Mesothelial cell of epicardium (in vitro differentiated cells): ENCODE measurements at regions not wholly inside any gene's neighbourhood (a gene's known extent, or its start where the extent isn't known, plus 50 kb on each side); places are given as distances from the start of the nearest gene placed in this dataset.

ENCODE experiments used
- DNase-seq, 2 experiments: peaks; one replicate each; pipeline ENCODE4 v3.0.0; 2021; ENCODE audit warnings: low spot score in 2 of 2; ENCODE audit not compliant: unreplicated experiment in 2 of 2
- H3K27ac Mint-ChIP-seq: 2 replicates; pipeline ENCODE4 v1.8.0; 2021; ENCODE audit warnings: mixed read lengths
- H3K27me3 Mint-ChIP-seq: 2 replicates; pipeline ENCODE4 v1.8.0; 2021; ENCODE audit warnings: low read depth, mixed read lengths
- H3K36me3 Mint-ChIP-seq: 2 replicates; pipeline ENCODE4 v1.8.0; 2021; ENCODE audit warnings: mixed read lengths
- H3K4me1 Mint-ChIP-seq: 2 replicates; pipeline ENCODE4 v1.8.0; 2021; ENCODE audit warnings: mixed read lengths
- H3K4me3 Mint-ChIP-seq: 2 replicates; pipeline ENCODE4 v1.8.0; 2021; ENCODE audit warnings: mild to moderate bottlenecking, moderate library complexity, mixed read lengths
- H3K9me3 Mint-ChIP-seq: 2 replicates; pipeline ENCODE4 v1.8.0; 2021; ENCODE audit warnings: mixed read lengths
- TF ChIP-seq, protein P1 (sequence below): fragments of 200-600 bp; sonication (generic); IDR thresholded peaks from one replicate; pipeline ENCODE4 v1.5.0; 2021; ENCODE audit warnings: antibody characterized with exemption; ENCODE audit not compliant: unreplicated experiment

DNA sequence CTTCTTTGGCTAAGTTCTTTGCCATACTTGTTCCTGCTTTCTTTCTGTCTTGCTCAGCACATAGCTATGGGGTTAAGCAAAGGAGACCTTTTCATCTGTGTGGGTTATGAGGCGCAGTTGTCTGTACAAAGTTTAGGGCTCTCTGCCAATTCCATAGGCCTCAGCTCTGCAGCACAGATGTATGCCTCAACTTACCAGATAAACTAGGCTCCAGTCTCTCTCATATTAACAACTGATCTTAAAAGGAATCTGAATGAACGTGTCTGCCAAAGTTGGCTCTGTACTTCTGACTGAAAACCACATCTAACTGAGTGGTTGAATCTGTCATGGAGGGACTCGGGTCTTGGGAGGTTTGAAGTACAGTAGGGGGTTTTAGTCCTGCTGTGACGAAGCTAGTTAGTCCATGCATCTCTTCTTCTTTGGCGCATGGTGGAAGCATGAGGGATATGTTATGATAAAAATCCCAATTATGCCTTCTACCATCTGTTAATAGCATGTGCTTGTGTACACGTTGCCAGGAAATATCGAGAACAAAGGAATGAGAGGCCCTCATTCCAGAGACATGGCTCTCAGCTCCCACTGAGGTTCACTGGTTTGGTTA, 114.6 kb upstream of the TSC22D2 start:
- Mint-ChIP-seq H3K36me3 (peaks cover 2% of the 10 kb centered on the region), H3K9me3 (peaks cover 11% of the 10 kb centered on the region), H3K4me3 (no peak overlapping the region), H3K27ac (peak overlapping the region; percentile 52), H3K4me1 (peaks cover 27% of the 10 kb centered on the region), H3K27me3 (no peaks in the 10 kb centered on the region)
- TF ChIP-seq, protein P1, sequence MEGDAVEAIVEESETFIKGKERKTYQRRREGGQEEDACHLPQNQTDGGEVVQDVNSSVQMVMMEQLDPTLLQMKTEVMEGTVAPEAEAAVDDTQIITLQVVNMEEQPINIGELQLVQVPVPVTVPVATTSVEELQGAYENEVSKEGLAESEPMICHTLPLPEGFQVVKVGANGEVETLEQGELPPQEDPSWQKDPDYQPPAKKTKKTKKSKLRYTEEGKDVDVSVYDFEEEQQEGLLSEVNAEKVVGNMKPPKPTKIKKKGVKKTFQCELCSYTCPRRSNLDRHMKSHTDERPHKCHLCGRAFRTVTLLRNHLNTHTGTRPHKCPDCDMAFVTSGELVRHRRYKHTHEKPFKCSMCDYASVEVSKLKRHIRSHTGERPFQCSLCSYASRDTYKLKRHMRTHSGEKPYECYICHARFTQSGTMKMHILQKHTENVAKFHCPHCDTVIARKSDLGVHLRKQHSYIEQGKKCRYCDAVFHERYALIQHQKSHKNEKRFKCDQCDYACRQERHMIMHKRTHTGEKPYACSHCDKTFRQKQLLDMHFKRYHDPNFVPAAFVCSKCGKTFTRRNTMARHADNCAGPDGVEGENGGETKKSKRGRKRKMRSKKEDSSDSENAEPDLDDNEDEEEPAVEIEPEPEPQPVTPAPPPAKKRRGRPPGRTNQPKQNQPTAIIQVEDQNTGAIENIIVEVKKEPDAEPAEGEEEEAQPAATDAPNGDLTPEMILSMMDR, result no peak
- DNase-seq, result no peak

DNA sequence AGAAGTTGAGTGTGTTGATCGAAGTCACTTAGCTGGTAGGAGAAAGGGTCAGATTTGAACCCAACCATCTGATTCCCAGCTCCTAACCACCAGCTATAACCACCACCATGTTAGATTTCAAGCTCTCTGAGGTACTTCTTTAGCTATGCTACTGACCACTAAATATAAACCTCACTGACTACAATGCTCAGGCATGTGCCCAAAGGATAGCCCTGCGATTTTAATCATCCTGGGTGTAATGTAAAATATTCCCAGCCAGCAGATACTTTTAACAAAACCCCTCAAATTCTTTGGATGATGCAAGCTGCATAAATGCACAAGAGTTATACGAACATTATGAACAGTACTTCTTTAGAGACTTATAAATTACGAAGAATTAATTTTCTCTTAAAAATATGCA, 115.2 kb upstream of the TSC22D2 start:
- peaks cover 27% of the 10 kb centered on the region for H3K4me1 Mint-ChIP-seq
- no peak overlapping the region for H3K4me3 Mint-ChIP-seq
- no peaks in the 10 kb centered on the region for H3K27me3 Mint-ChIP-seq
- TF ChIP-seq, protein P1, result no peak
- peaks cover 2% of the 10 kb centered on the region for H3K36me3 Mint-ChIP-seq
- H3K27ac Mint-ChIP-seq, result peak overlapping the region; percentile 52
- DNase-seq, result no peak
- peaks cover 11% of the 10 kb centered on the region for H3K9me3 Mint-ChIP-seq

DNA sequence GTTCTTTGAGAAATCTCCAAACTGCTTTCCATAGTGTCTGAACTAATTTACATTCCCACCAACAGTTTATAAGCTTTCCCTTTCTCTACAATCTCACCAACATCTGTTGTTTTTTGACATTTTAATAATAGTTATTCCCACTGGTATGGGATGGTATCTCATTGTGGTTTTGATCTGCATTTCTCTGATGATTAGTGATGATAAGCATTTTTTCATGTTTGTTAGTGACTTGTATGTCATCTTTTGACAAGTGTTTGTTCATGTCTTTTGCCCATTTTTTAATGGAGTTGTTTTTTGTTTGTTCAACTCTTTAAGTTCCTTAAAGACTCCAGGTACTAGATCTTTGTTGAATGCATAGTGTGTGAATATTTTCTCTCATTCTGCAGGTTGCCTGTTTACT, 116.6 kb upstream of the TSC22D2 start:
- Mint-ChIP-seq H3K36me3 (peaks cover 2% of the 10 kb centered on the region), H3K27ac (no peak overlapping the region), H3K9me3 (peaks cover 11% of the 10 kb centered on the region), H3K4me1 (peaks cover 28% of the 10 kb centered on the region), H3K4me3 (no peak overlapping the region), H3K27me3 (no peaks in the 10 kb centered on the region)
- TF ChIP-seq, protein P1, result no peak
- DNase-seq, result no peak

DNA sequence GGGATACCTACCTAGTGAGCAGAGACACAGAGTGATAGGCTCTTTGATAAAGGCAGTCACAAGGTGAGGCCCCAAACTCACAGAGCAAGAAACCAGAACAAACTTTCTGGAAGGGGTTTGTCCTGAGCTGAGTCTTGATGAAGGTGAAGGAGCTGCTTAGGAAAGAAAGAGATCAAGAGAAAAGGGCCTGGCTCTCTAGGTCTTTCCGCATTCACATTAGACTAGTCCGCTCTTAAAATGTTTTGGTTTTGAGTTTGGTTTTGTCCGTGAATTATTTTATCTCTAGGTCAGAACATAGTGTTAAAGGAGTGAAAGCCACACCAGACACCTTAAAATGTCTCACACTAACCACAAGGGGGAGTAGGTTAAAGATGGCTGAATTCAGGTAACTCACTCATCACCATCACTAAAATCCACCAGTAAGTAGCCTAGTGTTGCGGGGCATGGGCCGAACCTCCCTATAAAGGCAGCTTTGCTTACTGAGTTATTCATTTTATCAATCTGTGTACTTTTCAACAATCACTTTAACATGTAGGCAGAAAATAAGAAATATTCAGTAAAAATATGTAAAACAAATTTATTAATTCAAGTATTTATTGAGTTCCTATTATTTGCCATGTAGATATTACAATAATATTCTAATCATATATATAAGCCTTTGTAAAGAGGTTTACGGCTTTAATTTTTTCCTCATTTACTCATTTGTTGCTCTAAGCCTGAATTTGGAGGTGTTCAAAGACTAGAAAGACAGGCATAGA, 121.5 kb upstream of the TSC22D2 start:
- H3K27me3 Mint-ChIP-seq, result no peaks in the 10 kb centered on the region
- H3K27ac Mint-ChIP-seq, result peak overlapping the region; percentile 58
- TF ChIP-seq, protein P1, result peak; percentile 50
- H3K36me3 Mint-ChIP-seq, result peaks cover 10% of the 10 kb centered on the region
- no peak for DNase-seq
- H3K9me3 Mint-ChIP-seq, result peaks cover 26% of the 10 kb centered on the region
- H3K4me3 Mint-ChIP-seq, result no peak overlapping the region
- peaks cover 7% of the 10 kb centered on the region for H3K4me1 Mint-ChIP-seq

DNA sequence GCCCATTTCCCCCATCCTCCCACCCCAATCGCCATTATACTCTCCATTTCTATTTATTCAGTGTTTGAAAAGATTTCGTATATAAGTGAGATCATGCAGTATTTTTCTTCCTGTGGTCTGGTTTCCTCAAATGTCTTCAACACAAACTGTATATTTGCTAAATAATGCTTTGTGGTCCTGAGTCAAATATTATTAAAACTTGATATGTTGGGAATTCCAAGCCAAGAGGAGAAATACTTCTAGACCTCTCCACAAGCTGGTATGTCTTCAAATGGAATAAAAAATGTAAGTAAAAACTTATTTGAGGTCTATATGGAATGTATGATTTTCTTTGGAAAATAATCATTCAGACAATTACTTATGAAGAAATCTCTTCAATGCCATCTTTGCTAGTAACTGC, 122.5 kb upstream of the TSC22D2 start:
- DNase-seq, result no peak
- peaks cover 8% of the 10 kb centered on the region for H3K36me3 Mint-ChIP-seq
- no peaks in the 10 kb centered on the region for H3K27me3 Mint-ChIP-seq
- H3K4me1 Mint-ChIP-seq, result peaks cover 7% of the 10 kb centered on the region
- H3K9me3 Mint-ChIP-seq, result peaks cover 23% of the 10 kb centered on the region
- no peak overlapping the region for H3K4me3 Mint-ChIP-seq
- no peak overlapping the region for H3K27ac Mint-ChIP-seq
- TF ChIP-seq, protein P1, result no peak
